ENCODE measurements at regions not wholly inside any gene's neighbourhood (a gene's known extent, or its start where the extent isn't known, plus 50 kb on each side); places are given as distances from the start of the nearest gene placed in this dataset.

DNA sequence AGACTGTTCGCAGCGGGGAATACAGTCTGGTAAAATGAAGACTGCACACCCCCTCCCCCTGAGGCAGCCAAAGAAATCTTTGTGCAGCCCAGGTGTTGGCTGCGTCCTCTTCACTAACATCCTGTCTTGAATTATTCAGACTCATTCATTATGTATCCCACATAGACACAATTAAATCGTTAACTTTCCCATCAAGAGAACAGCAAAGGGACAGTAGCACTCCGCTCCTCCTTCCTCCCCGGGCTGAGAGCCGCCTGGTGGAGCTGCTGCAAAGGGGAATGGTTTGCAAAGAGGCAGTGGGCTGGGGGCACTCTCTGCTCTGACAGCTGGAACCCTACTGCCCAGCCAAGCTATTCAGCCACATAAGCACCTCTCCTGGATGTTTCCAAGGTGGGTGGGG lies 290.0 kb upstream of the SOX9 start:
- ATAC-seq (ENCODE audit: low read depth): no peak
- Histone ChIP-seq H3K9ac (ENCODE audit: low read depth, low read length) (no peak overlapping the region), H4K91ac (ENCODE audit: insufficient read depth, low read depth, low read length) (no peak overlapping the region), H3K56ac (ENCODE audit: extremely low read depth, insufficient read depth, low read length) (no peak overlapping the region), H2BK20ac (ENCODE audit: low read depth, low read length) (no peak overlapping the region), H2AFZ (replicated peaks; ENCODE audit: low read length, poor library complexity) (no peak overlapping the region), H3K4me3 (ENCODE audit: insufficient read depth, low read depth, low read length) (no peak overlapping the region), H3K4ac (ENCODE audit: low read depth, low read length) (no peak overlapping the region), H4K20me1 (ENCODE audit: insufficient read depth, low read length) (no peaks in the 10 kb centered on the region), H3K36me3 (ENCODE audit: control insufficient read depth, insufficient read depth, low read length) (no peaks in the 10 kb centered on the region), H3K27ac (ENCODE audit: insufficient read depth, low read length) (no peak overlapping the region), H2AK5ac (ENCODE audit: low read depth, low read length) (no peak overlapping the region), H3K9me1 (ENCODE audit: insufficient read depth, low read length) (no peaks in the 10 kb centered on the region), H3K79me1 (ENCODE audit: low read depth in 1 of 2, low read length in 2 of 2) (no peaks in the 10 kb centered on the region), H4K8ac (ENCODE audit: low read depth in 2 of 2, low read length in 2 of 2) (no peak overlapping the region), H3K4me1 (ENCODE audit: control insufficient read depth, insufficient read depth, low read length) (no peaks in the 10 kb centered on the region; the same call in 1 of the 2 replicates), H3K14ac (replicated peaks; ENCODE audit: low read depth, low read length) (no peak overlapping the region), H3K18ac (ENCODE audit: low read depth, low read length) (no peak overlapping the region), H4K5ac (ENCODE audit: low read depth, low read length) (no peak overlapping the region), H3K4me2 (ENCODE audit: low read depth, low read length) (no peak overlapping the region), H2BK15ac (ENCODE audit: low read depth, low read length) (no peak overlapping the region), H2AK9ac (replicated peaks; ENCODE audit: low read depth, low read length, poor library complexity) (no peak overlapping the region), H3K27me3 (ENCODE audit: control insufficient read depth, insufficient read depth, low read length) (peaks cover 3% of the 10 kb centered on the region; the same call in 1 of the 2 replicates), H2BK5ac (ENCODE audit: low read depth, low read length, poor library complexity, severe bottlenecking) (no peak overlapping the region), H3K23ac (ENCODE audit: low read depth, low read length) (no peak overlapping the region), H2BK120ac (ENCODE audit: low read depth, low read length) (no peak overlapping the region), H3K9me3 (ENCODE audit: control insufficient read depth, insufficient read depth, low read length) (no peaks in the 10 kb centered on the region)
- CTCF ChIA-PET: interaction anchor here (1.2 kb wide), 1 partner anchor 11 kb away, joined by 3 read pairs; no protein-coding TSS in a partner anchor
- BruUV-seq (replicated peaks): no TSS peak
- intact Hi-C loops (cut with micrococcal nuclease) (no loop called here), dilution Hi-C loops (cut with HindIII; ENCODE audit: low sequenced_read_pairs, unreplicated experiment) (no loop called here), in situ Hi-C loops (cut with MboI; ENCODE audit: low sequenced_read_pairs) (no loop called here)
- no CpG with 5 or more reads among the region's 7 CpGs for WGBS, 2 experiments (ENCODE audit: extremely low coverage in 2 of 2, insufficient read length in 1 of 2)
- TF ChIP-seq CEBPB (IDR thresholded peaks at IDR 0.05; ENCODE audit: low read depth, low read length): no peak
- TF ChIP-seq RFX5 (IDR thresholded peaks at IDR 0.05; ENCODE audit: low read depth, low read length): no peak
- TF ChIP-seq, protein P1, sequence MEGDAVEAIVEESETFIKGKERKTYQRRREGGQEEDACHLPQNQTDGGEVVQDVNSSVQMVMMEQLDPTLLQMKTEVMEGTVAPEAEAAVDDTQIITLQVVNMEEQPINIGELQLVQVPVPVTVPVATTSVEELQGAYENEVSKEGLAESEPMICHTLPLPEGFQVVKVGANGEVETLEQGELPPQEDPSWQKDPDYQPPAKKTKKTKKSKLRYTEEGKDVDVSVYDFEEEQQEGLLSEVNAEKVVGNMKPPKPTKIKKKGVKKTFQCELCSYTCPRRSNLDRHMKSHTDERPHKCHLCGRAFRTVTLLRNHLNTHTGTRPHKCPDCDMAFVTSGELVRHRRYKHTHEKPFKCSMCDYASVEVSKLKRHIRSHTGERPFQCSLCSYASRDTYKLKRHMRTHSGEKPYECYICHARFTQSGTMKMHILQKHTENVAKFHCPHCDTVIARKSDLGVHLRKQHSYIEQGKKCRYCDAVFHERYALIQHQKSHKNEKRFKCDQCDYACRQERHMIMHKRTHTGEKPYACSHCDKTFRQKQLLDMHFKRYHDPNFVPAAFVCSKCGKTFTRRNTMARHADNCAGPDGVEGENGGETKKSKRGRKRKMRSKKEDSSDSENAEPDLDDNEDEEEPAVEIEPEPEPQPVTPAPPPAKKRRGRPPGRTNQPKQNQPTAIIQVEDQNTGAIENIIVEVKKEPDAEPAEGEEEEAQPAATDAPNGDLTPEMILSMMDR (conservative IDR thresholded peaks at IDR 0.05; ENCODE audit: low read depth, low read length): no peak
- POLR2A ChIA-PET (ENCODE audit: unreplicated experiment): no interaction called here
- DNase-seq: no peak

Data from IMR-90 (cell line).